Natural killer cell (primary cell): ENCODE measurements at regions not wholly inside any gene's neighbourhood (a gene's known extent, or its start where the extent isn't known, plus 50 kb on each side); places are given as distances from the start of the nearest gene placed in this dataset.

Experiments
- ATAC-seq, 3 donors: fragments of 150-1000 bp in 2 of 3; fragments of 200-7000 bp in 1 of 3; cut with Tn5 transposase; 1 replicate in 1 of 3; 2 replicates in 2 of 3; pipeline ENCODE4 v1.10.0; 2021; ENCODE audit warnings: mild to moderate bottlenecking in 2 of 3, moderate library complexity in 2 of 3
- DNase-seq, 2 donors: peaks; one replicate each; pipeline versions ENCODE4 v3.0.0 to v3.0.0-alpha.2; 2013 to 2021; ENCODE audit warnings: mixed read lengths in 1 of 2
- H3K27ac ChIP-seq: one replicate; pipeline ENCODE4 v1.5.1; 2013; ENCODE audit warnings: mild to moderate bottlenecking, low read length
- H3K27me3 ChIP-seq: one replicate; pipeline ENCODE4 v1.6.1; 2013; ENCODE audit warnings: low read length; ENCODE audit not compliant: control insufficient read depth, insufficient read depth
- H3K36me3 ChIP-seq: one replicate; pipeline ENCODE4 v1.6.1; 2013; ENCODE audit warnings: low read length; ENCODE audit not compliant: control insufficient read depth, insufficient read depth
- H3K4me1 ChIP-seq: one replicate; pipeline ENCODE4 v1.6.1; 2013; ENCODE audit warnings: low read length; ENCODE audit not compliant: control insufficient read depth, insufficient read depth
- H3K4me3 ChIP-seq: one replicate; pipeline ENCODE4 v1.5.1; 2013; ENCODE audit warnings: low read length
- H3K9me3 ChIP-seq: one replicate; pipeline ENCODE4 v1.6.1; 2013; ENCODE audit warnings: low read length; ENCODE audit not compliant: control insufficient read depth, insufficient read depth
- H3K27ac Mint-ChIP-seq, 2 donors: one replicate each; pipeline ENCODE4 v1.8.0; 2022; ENCODE audit warnings: mild to moderate bottlenecking in 2 of 2, mixed read lengths in 2 of 2, moderate library complexity in 1 of 2
- H3K27me3 Mint-ChIP-seq, 2 donors: one replicate each; pipeline ENCODE4 v1.8.0; 2022; ENCODE audit warnings: low read depth in 2 of 2, mixed read lengths in 2 of 2
- H3K36me3 Mint-ChIP-seq: one replicate; pipeline ENCODE4 v1.8.0; 2022; ENCODE audit warnings: mixed read lengths
- H3K4me1 Mint-ChIP-seq, 2 donors: one replicate each; pipeline ENCODE4 v1.8.0; 2022; ENCODE audit warnings: mixed read lengths in 2 of 2
- H3K4me3 Mint-ChIP-seq: one replicate; pipeline ENCODE4 v1.8.0; 2022; ENCODE audit warnings: mild to moderate bottlenecking, moderate library complexity, mixed read lengths
- H3K9me3 Mint-ChIP-seq, 2 donors: one replicate each; pipeline ENCODE4 v1.8.0; 2022; ENCODE audit warnings: mixed read lengths in 2 of 2
- WGBS: methylation state at CpG from one replicate; pipeline ENCODE4 v1.1.7; 2013; ENCODE audit warnings: missing lambda C conversion rate; ENCODE audit not compliant: insufficient coverage; 5-methylcytosine and 5-hydroxymethylcytosine counted together
- intact Hi-C: fragments of 100-400 bp; cut with micrococcal nuclease; formaldehyde crosslinking; loops from one replicate; pipeline ENCODE4 v1.14.2; 2022
- TF ChIP-seq, protein P1 (sequence below): fragments of 200-600 bp; IDR thresholded peaks from one replicate; pipeline ENCODE4 v1.8.0; 2022; ENCODE audit warnings: antibody characterized with exemption

DNA sequence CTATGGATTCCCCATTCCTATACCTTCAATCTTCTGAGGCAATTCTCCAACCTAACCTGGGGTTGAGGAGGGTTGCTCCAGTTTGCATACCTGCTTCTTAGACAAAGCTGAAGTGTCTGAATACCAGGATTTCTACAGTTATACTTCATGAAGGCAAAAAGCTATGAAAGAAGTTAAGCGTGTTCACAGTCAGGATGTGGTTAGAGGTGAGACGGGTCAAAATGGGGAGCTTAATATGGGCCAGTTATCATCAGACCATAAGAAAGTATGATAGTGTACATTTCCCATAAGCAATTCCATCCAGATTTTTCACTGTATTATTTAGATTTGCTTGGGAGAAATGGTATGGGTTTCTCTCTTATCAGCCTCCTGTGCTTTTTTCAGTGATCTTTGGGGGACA lies 156.9 kb upstream of the FER start:
- TF ChIP-seq, protein P1, sequence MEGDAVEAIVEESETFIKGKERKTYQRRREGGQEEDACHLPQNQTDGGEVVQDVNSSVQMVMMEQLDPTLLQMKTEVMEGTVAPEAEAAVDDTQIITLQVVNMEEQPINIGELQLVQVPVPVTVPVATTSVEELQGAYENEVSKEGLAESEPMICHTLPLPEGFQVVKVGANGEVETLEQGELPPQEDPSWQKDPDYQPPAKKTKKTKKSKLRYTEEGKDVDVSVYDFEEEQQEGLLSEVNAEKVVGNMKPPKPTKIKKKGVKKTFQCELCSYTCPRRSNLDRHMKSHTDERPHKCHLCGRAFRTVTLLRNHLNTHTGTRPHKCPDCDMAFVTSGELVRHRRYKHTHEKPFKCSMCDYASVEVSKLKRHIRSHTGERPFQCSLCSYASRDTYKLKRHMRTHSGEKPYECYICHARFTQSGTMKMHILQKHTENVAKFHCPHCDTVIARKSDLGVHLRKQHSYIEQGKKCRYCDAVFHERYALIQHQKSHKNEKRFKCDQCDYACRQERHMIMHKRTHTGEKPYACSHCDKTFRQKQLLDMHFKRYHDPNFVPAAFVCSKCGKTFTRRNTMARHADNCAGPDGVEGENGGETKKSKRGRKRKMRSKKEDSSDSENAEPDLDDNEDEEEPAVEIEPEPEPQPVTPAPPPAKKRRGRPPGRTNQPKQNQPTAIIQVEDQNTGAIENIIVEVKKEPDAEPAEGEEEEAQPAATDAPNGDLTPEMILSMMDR, result no peak
- intact Hi-C loops, result no loop called here
- Histone ChIP-seq H3K27ac (no peak overlapping the region), H3K36me3 (no peaks in the 10 kb centered on the region), H3K4me3 (no peak overlapping the region), H3K4me1 (no peaks in the 10 kb centered on the region), H3K9me3 (no peaks in the 10 kb centered on the region), H3K27me3 (no peaks in the 10 kb centered on the region)
- Mint-ChIP-seq H3K36me3 (peaks cover 4% of the 10 kb centered on the region), H3K9me3 (peaks cover 0 to 4% of the 10 kb centered on the region in 2 donors), H3K4me3 (no peak overlapping the region), H3K4me1 (peaks cover 0 to 5% of the 10 kb centered on the region in 2 donors), H3K27me3 (peaks cover 0 to 4% of the 10 kb centered on the region in 2 donors), H3K27ac (no peak overlapping the region)
- WGBS, result 16% methylated on average over 2 of the region's 2 CpGs
- no peak for DNase-seq
- ATAC-seq, result no peak

DNA sequence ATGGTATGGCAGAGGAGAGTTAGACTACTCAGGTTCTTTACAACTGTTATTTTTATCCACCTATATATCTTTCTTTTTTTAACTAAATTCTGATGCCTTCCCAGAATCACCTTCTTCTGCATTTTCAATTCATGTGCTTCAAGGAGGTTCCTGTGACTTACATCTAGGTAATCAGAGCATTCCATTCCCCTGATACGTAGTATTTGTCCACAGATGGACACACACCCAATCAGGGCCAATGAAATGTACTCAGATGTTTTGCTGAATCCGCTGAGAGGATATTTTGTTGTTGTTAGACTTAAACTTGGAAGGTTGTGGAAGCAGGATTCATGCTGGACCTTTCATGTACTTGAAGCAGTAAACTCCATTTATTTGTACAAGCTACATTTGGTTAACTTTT lies 159.4 kb upstream of the FER start:
- no peak overlapping the region for H3K4me3 ChIP-seq
- no peaks in the 10 kb centered on the region for H3K36me3 ChIP-seq
- no peak overlapping the region for H3K4me3 Mint-ChIP-seq
- H3K4me1 Mint-ChIP-seq, result peaks cover 0 to 5% of the 10 kb centered on the region in 2 donors
- peaks cover 4% of the 10 kb centered on the region for H3K36me3 Mint-ChIP-seq
- H3K27ac Mint-ChIP-seq, result no peak overlapping the region
- H3K27me3 ChIP-seq, result no peaks in the 10 kb centered on the region
- peaks cover 0 to 4% of the 10 kb centered on the region in 2 donors for H3K9me3 Mint-ChIP-seq
- H3K27ac ChIP-seq, result no peak overlapping the region
- WGBS, result 83% methylated on average over 2 of the region's 2 CpGs
- peaks cover 0 to 6% of the 10 kb centered on the region in 2 donors for H3K27me3 Mint-ChIP-seq
- no peak for ATAC-seq
- H3K9me3 ChIP-seq, result no peaks in the 10 kb centered on the region
- intact Hi-C loops, result no loop called here
- TF ChIP-seq, protein P1, result no peak
- no peak for DNase-seq
- no peaks in the 10 kb centered on the region for H3K4me1 ChIP-seq

DNA sequence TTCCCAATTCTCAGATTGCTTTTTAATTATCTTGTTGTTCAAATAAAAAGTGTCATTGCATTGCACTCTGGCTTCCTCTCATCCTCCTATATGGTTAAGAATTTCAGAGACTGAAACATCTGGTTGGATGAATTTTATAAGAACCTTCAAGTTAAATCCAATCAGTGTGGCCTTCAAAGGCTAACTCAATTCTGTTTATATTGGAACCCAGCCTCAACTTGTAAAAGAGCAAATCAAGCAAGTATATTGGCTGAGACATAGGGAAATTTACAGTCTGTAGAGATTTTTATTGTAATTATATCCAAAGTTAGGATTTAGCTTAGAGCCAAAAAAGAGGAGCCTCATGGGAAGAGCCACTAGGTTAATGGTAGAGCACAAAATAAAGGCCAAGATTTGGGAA lies 159.9 kb upstream of the FER start:
- intact Hi-C loops, result no loop called here
- TF ChIP-seq, protein P1, result no peak
- ATAC-seq (no peak), DNase-seq (no peak)
- Mint-ChIP-seq H3K27me3 (peaks cover 0 to 6% of the 10 kb centered on the region in 2 donors), H3K4me3 (no peak overlapping the region), H3K9me3 (peaks cover 0 to 4% of the 10 kb centered on the region in 2 donors), H3K4me1 (peaks cover 0 to 5% of the 10 kb centered on the region in 2 donors), H3K27ac (no peak overlapping the region), H3K36me3 (peaks cover 4% of the 10 kb centered on the region)
- H3K36me3 ChIP-seq, result no peaks in the 10 kb centered on the region
- H3K4me1 ChIP-seq, result no peaks in the 10 kb centered on the region
- no peaks in the 10 kb centered on the region for H3K27me3 ChIP-seq
- H3K27ac ChIP-seq, result no peak overlapping the region
- H3K9me3 ChIP-seq, result no peaks in the 10 kb centered on the region
- H3K4me3 ChIP-seq, result no peak overlapping the region

DNA sequence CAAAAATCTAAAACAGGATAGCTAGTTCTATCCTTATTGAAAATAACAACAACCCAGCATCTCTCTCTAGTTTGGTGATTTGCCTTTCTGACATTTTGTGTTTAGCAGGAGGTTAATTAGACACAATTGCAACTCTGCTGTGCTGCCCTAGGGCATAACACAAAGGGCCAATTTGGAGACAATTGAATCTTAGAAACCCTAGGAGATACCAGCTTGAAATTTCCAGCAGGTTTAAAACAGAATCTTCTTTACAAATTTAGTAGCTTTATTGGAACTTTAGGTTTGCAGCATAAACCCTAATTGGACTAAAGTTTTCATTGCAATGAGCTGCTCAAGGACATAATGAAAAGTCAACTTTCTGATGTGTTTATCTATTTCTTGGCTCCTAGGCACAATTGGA lies 166.7 kb upstream of the FER start:
- Histone ChIP-seq H3K27ac (no peak overlapping the region), H3K36me3 (no peaks in the 10 kb centered on the region), H3K9me3 (no peaks in the 10 kb centered on the region), H3K4me1 (no peaks in the 10 kb centered on the region), H3K4me3 (no peak overlapping the region), H3K27me3 (no peaks in the 10 kb centered on the region)
- Mint-ChIP-seq H3K4me3 (no peak overlapping the region), H3K27me3 (peaks cover 0 to 3% of the 10 kb centered on the region in 2 donors), H3K36me3 (no peaks in the 10 kb centered on the region), H3K4me1 (no peaks in the 10 kb centered on the region), H3K27ac (no peak overlapping the region), H3K9me3 (no peaks in the 10 kb centered on the region)
- no peak for ATAC-seq
- DNase-seq, result no peak
- TF ChIP-seq, protein P1, result no peak
- intact Hi-C loops, result no loop called here
